SK-N-SH (cell line): ENCODE measurements at regions not wholly inside any gene's neighbourhood (a gene's known extent, or its start where the extent isn't known, plus 50 kb on each side); places are given as distances from the start of the nearest gene placed in this dataset.

Experiments used
- CTCF ChIA-PET: fragments of 300-600, 350-600 bp; formaldehyde crosslinking; extraction: SDS; loops from one replicate; lab custom pipeline; 2021; lab: Yijun Ruan, JAX
- POLR2A ChIA-PET: fragments of 350-600 bp; sonication (Branson Sonifier 250); formaldehyde crosslinking; extraction: SDS; loops from one replicate; lab custom pipeline; 2020; ENCODE audit warnings: antibody characterized with exemption, inconsistent platforms; lab: Yijun Ruan, JAX
- DNase-seq: peaks from one replicate; pipeline ENCODE4 v3.0.0; 2012
- H2AFZ ChIP-seq: fragments of 200-600 bp; sonication (generic); 2 replicates; pipeline ENCODE4 v1.8.1; 2016; ENCODE audit warnings: antibody characterized with exemption, mild to moderate bottlenecking, low read depth
- H3F3A ChIP-seq: fragments of 200-600 bp; sonication (generic); replicated peaks from 2 replicates; pipeline ENCODE3; 2016; ENCODE audit warnings: antibody characterized with exemption, mild to moderate bottlenecking; ENCODE audit not compliant: insufficient read depth
- H3K27ac ChIP-seq, 2 experiments: fragments of 200-500 bp in 1 of 2; fragments of 200-600 bp in 1 of 2; sonication (Bioruptor generic) in 1 of 2; sonication (generic), shearing (Covaris generic) in 1 of 2; 2 replicates each; pipeline versions ENCODE4 v1.5.1 to v1.6.1; 2014 to 2016; ENCODE audit warnings: low read depth in 2 of 2, inconsistent platforms in 1 of 2, low read length in 1 of 2, mild to moderate bottlenecking in 1 of 2, mixed read lengths in 1 of 2
- H3K27me3 ChIP-seq: fragments of 200-600 bp; sonication (generic), shearing (Covaris generic); 2 replicates; pipeline ENCODE4 v1.6.1; 2016; ENCODE audit warnings: mixed run types; ENCODE audit not compliant: insufficient read depth
- H3K36me3 ChIP-seq, 2 experiments: fragments of 200-500 bp in 1 of 2; fragments of 200-600 bp in 1 of 2; sonication (Bioruptor generic) in 1 of 2; sonication (generic) in 1 of 2; replicated peaks in 1 of 2; 2 replicates each; pipeline versions ENCODE3 to v1.5.1; 2014 to 2016; ENCODE audit warnings: low read length in 1 of 2, mild to moderate bottlenecking in 1 of 2; ENCODE audit not compliant: insufficient read depth in 2 of 2, control insufficient read depth in 1 of 2
- H3K4me1 ChIP-seq, 2 experiments: fragments of 200-500 bp in 1 of 2; fragments of 200-600 bp in 1 of 2; sonication (Bioruptor generic) in 1 of 2; sonication (generic), shearing (Covaris generic) in 1 of 2; 2 replicates each; pipeline versions ENCODE4 v1.5.1 to v1.6.1; 2014 to 2016; ENCODE audit warnings: low read depth in 1 of 2, low read length in 1 of 2, mixed run types in 1 of 2; ENCODE audit not compliant: insufficient read depth in 2 of 2, control insufficient read depth in 1 of 2
- H3K4me2 ChIP-seq: fragments of 200-600 bp; sonication (generic), shearing (Covaris generic); 2 replicates; pipeline ENCODE4 v1.6.1; 2017; ENCODE audit warnings: mixed run types
- H3K4me3 ChIP-seq, 2 experiments: fragments of 200-500 bp in 1 of 2; fragments of 200-600 bp in 1 of 2; sonication (Bioruptor generic) in 1 of 2; sonication (generic), shearing (Covaris generic) in 1 of 2; 2 replicates each; pipeline versions ENCODE4 v1.5.1 to v1.8.1; 2014 to 2016; ENCODE audit warnings: low read depth in 2 of 2, inconsistent platforms in 1 of 2, low read length in 1 of 2, mild to moderate bottlenecking in 1 of 2, mixed read lengths in 1 of 2, moderate library complexity in 1 of 2
- H3K79me2 ChIP-seq: fragments of 200-600 bp; sonication (generic); 2 replicates; pipeline ENCODE4 v1.8.1; 2017; ENCODE audit warnings: mild to moderate bottlenecking; ENCODE audit not compliant: insufficient read depth
- H3K9ac ChIP-seq: fragments of 200-600 bp; sonication (generic); 2 replicates; pipeline ENCODE4 v1.6.1; 2017; ENCODE audit warnings: mixed run types
- H3K9me2 ChIP-seq: fragments of 200-600 bp; sonication (generic); 2 replicates; pipeline ENCODE4 v1.6.1; 2017; ENCODE audit warnings: mixed run types
- H3K9me3 ChIP-seq: fragments of 200-600 bp; sonication (generic); 2 replicates; pipeline ENCODE4 v1.6.1; 2017; ENCODE audit warnings: mixed run types, mild to moderate bottlenecking, moderate library complexity
- H4K20me1 ChIP-seq: fragments of 200-600 bp; sonication (generic); 2 replicates; pipeline ENCODE4 v1.6.1; 2017; ENCODE audit warnings: mild to moderate bottlenecking, mixed run types; ENCODE audit not compliant: insufficient read depth
- CHD2 ChIP-seq: fragments of 150-350 bp; IDR thresholded peaks from 2 replicates; pipeline ENCODE4 v1.6.1; 2018; ENCODE audit warnings: low read length; ENCODE audit not compliant: partially characterized antibody
- ELF1 ChIP-seq: IDR thresholded peaks from 2 replicates; pipeline ENCODE4 v1.4.0; 2012
- GABPA ChIP-seq: IDR thresholded peaks from 2 replicates; pipeline ENCODE4 v1.4.0; 2012; ENCODE audit warnings: low read depth, mild to moderate bottlenecking
- GATA2 ChIP-seq: sonication (generic); formaldehyde crosslinking; IDR thresholded peaks from 2 replicates; pipeline ENCODE4 v1.5.0; 2020; ENCODE audit warnings: mild to moderate bottlenecking, missing genetic modification reagents
- JUND ChIP-seq: IDR thresholded peaks from 2 replicates; pipeline ENCODE4 v1.4.0; 2012
- MEF2A ChIP-seq: IDR thresholded peaks from 2 replicates; pipeline ENCODE4 v1.4.0; 2012; ENCODE audit warnings: low read depth, borderline replicate concordance
- MXI1 ChIP-seq: IDR thresholded peaks from 2 replicates; pipeline ENCODE4 v1.6.1; 2012; ENCODE audit warnings: mild to moderate bottlenecking, low read depth, low read length, improper control_type of control experiment
- NFIC ChIP-seq: IDR thresholded peaks from 2 replicates; pipeline ENCODE4 v1.4.0; 2012; ENCODE audit warnings: borderline replicate concordance
- POLR2AphosphoS5 ChIP-seq: IDR thresholded peaks from 2 replicates; pipeline ENCODE4 v1.6.1; 2012; ENCODE audit warnings: low read depth, low read length
- RAD21 ChIP-seq: IDR thresholded peaks from 2 replicates; pipeline ENCODE4 v1.6.1; 2012; ENCODE audit warnings: mild to moderate bottlenecking, low read length
- RXRA ChIP-seq: IDR thresholded peaks from 2 replicates; pipeline ENCODE4 v1.4.0; 2012; ENCODE audit warnings: low read depth, mild to moderate bottlenecking, borderline replicate concordance
- SMC3 ChIP-seq: IDR thresholded peaks from 2 replicates; pipeline ENCODE4 v1.6.1; 2012; ENCODE audit warnings: low read depth, low read length, improper control_type of control experiment
- TEAD4 ChIP-seq: IDR thresholded peaks from 2 replicates; pipeline ENCODE4 v1.4.0; 2012; ENCODE audit warnings: mild to moderate bottlenecking, borderline replicate concordance; ENCODE audit not compliant: insufficient read depth
- YY1 ChIP-seq: IDR thresholded peaks from 2 replicates; pipeline ENCODE4 v1.4.0; 2012; ENCODE audit warnings: low read depth, mild to moderate bottlenecking
- WGBS: methylation state at CpG from one replicate; pipeline ENCODE4 v1.1.6; 2017; ENCODE audit warnings: low lambda C conversion rate; 5-methylcytosine and 5-hydroxymethylcytosine counted together
- TF ChIP-seq, protein P1 (sequence below): IDR thresholded peaks from 2 replicates; pipeline ENCODE4 v1.4.0; 2012; ENCODE audit warnings: low read depth, borderline replicate concordance
- TF ChIP-seq, protein P2 (sequence below): fragments of 150-350 bp; IDR thresholded peaks from 2 replicates; pipeline ENCODE4 v1.6.1; 2017; ENCODE audit warnings: antibody characterized with exemption, low read length, low read depth, borderline replicate concordance
- TF ChIP-seq, protein P3 (sequence below): fragments of 150-350 bp; IDR thresholded peaks from 2 replicates; pipeline ENCODE4 v1.6.1; 2016; ENCODE audit warnings: mild to moderate bottlenecking, low read depth, low read length
- TF ChIP-seq, protein P4 (sequence below): IDR thresholded peaks from 2 replicates; pipeline ENCODE4 v1.4.0; 2012; ENCODE audit warnings: low read depth, borderline replicate concordance

DNA sequence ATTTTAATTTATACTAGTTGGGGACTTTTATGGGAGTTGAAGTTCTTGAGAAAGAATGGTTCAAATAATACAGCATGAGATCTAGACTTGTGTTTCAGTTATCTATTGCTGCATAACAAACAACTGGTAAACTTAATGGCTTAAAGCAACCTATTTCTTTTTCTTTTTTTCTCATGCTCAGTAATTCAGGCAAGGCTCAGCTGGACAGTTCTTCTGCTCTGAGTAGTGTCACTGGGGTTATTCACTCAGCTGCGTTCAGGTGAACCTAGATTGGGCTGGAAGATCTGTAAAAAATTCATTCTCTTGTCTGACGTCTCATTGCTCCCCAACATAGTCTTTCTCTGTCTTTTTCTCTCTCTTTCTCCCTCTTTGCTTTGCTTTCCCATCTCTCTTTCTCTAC is 291.7 kb downstream of the GBA3 start:
- DNase-seq = no peak
- Histone ChIP-seq H3F3A (no peaks in the 10 kb centered on the region), H3K27me3 (no peaks in the 10 kb centered on the region), H3K9ac (no peak overlapping the region), H2AFZ (no peak overlapping the region), H4K20me1 (no peaks in the 10 kb centered on the region), H3K36me3 (no peaks in the 10 kb centered on the region), H3K79me2 (no peaks in the 10 kb centered on the region), H3K9me2 (no peaks in the 10 kb centered on the region), H3K27ac (no peak overlapping the region), H3K4me1 (no peaks in the 10 kb centered on the region), H3K4me2 (no peak overlapping the region), H3K4me3 (no peak overlapping the region), H3K9me3 (0 out of 2 replicates have a peak, but pooled peaks cover 3% of the 10 kb centered on the region)
- 2% methylated on average over 2 of the region's 2 CpGs for WGBS
- CTCF ChIA-PET = no interaction called here
- TF ChIP-seq TEAD4 (no peak), RXRA (no peak), NFIC (no peak), JUND (no peak)
- TF ChIP-seq, protein P1, sequence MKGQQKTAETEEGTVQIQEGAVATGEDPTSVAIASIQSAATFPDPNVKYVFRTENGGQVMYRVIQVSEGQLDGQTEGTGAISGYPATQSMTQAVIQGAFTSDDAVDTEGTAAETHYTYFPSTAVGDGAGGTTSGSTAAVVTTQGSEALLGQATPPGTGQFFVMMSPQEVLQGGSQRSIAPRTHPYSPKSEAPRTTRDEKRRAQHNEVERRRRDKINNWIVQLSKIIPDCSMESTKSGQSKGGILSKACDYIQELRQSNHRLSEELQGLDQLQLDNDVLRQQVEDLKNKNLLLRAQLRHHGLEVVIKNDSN = no peak
- TF ChIP-seq, protein P2, sequence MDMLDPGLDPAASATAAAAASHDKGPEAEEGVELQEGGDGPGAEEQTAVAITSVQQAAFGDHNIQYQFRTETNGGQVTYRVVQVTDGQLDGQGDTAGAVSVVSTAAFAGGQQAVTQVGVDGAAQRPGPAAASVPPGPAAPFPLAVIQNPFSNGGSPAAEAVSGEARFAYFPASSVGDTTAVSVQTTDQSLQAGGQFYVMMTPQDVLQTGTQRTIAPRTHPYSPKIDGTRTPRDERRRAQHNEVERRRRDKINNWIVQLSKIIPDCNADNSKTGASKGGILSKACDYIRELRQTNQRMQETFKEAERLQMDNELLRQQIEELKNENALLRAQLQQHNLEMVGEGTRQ = no peak
- POLR2A ChIA-PET = no interaction called here

DNA sequence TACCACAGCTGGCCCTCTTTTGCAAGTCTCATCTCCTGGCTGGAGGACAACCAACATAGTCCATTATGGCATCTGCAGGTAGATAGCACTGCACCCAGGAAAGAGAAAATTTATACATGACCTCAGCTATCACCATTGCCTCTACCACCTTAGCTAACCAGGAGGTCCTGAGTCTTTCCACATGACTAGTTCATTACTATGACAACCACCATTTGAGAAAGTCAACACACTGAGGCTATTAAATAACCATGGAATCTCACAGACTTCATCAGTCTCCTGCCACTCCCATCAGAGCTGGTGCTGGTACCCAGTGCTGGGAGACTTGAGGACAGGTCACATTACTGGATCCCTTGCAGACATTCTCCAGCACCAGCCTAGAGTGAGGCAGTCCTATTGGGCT is 285.9 kb downstream of the GBA3 start:
- CTCF ChIA-PET = no interaction called here
- no peak for TF ChIP-seq GABPA
- no peak for TF ChIP-seq ELF1
- no peak for TF ChIP-seq GATA2 (CRISPR knock-in tag)
- no peak for TF ChIP-seq MEF2A
- TF ChIP-seq, protein P1 = no peak
- TF ChIP-seq, protein P3, sequence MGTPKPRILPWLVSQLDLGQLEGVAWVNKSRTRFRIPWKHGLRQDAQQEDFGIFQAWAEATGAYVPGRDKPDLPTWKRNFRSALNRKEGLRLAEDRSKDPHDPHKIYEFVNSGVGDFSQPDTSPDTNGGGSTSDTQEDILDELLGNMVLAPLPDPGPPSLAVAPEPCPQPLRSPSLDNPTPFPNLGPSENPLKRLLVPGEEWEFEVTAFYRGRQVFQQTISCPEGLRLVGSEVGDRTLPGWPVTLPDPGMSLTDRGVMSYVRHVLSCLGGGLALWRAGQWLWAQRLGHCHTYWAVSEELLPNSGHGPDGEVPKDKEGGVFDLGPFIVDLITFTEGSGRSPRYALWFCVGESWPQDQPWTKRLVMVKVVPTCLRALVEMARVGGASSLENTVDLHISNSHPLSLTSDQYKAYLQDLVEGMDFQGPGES = no peak
- TF ChIP-seq SMC3 = no peak
- TF ChIP-seq, protein P4, sequence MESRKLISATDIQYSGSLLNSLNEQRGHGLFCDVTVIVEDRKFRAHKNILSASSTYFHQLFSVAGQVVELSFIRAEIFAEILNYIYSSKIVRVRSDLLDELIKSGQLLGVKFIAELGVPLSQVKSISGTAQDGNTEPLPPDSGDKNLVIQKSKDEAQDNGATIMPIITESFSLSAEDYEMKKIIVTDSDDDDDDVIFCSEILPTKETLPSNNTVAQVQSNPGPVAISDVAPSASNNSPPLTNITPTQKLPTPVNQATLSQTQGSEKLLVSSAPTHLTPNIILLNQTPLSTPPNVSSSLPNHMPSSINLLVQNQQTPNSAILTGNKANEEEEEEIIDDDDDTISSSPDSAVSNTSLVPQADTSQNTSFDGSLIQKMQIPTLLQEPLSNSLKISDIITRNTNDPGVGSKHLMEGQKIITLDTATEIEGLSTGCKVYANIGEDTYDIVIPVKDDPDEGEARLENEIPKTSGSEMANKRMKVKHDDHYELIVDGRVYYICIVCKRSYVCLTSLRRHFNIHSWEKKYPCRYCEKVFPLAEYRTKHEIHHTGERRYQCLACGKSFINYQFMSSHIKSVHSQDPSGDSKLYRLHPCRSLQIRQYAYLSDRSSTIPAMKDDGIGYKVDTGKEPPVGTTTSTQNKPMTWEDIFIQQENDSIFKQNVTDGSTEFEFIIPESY = no peak
- no peak for TF ChIP-seq MXI1
- no peak for TF ChIP-seq CHD2
- TF ChIP-seq NFIC = no peak
- TF ChIP-seq RAD21 = no peak
- TF ChIP-seq POLR2AphosphoS5 = no peak
- no peak for TF ChIP-seq YY1
- TF ChIP-seq, all 33 proteins: peak for 0
- no peak overlapping the region for H2AFZ ChIP-seq

More for the DNA sequence above, 285.9 kb downstream of the GBA3 start:
- Histone ChIP-seq H3K4me2 (no peak overlapping the region), H3K9me3 (0 out of 2 replicates have a peak, but pooled peaks cover 6% of the 10 kb centered on the region), H3K9ac (no peak overlapping the region), H3K9me2 (no peaks in the 10 kb centered on the region), H3K4me1 (no peaks in the 10 kb centered on the region), H3K27ac (no peak overlapping the region), H4K20me1 (no peaks in the 10 kb centered on the region), H3F3A (no peaks in the 10 kb centered on the region), H3K27me3 (no peaks in the 10 kb centered on the region), H3K36me3 (no peaks in the 10 kb centered on the region), H3K4me3 (no peak overlapping the region), H3K79me2 (no peaks in the 10 kb centered on the region)
- DNase-seq = no peak
- POLR2A ChIA-PET = no interaction called here
